ENCODE measurements at regions not wholly inside any gene's neighbourhood (a gene's known extent, or its start where the extent isn't known, plus 50 kb on each side); places are given as distances from the start of the nearest gene placed in this dataset.

- no peak for TF ChIP-seq CTCF (IDR thresholded peaks at IDR 0.05)
- TF ChIP-seq POLR2A (IDR thresholded peaks at IDR 0.05), result no peak
Observed at GRCh38 chr9:21616082-21616778, 134.1 kb upstream of the IFNE start.
